WTC11 (cell line): ENCODE measurements at regions not wholly inside any gene's neighbourhood (a gene's known extent, or its start where the extent isn't known, plus 50 kb on each side); places are given as distances from the start of the nearest gene placed in this dataset.

Experiments used
- ATAC-seq: fragments of 200-7000 bp; cut with Tn5 transposase; 2 replicates; pipeline ENCODE4 v1.10.0; 2021; ENCODE audit warnings: mild to moderate bottlenecking, moderate library complexity
- CTCF ChIA-PET: fragments of 300-600 bp; sonication (Branson Sonifier 250); formaldehyde crosslinking; loops from one replicate; lab custom pipeline; 2021; ENCODE audit warnings: antibody characterized with exemption; lab: Charles Lee
- POLR2A ChIA-PET: fragments of 350-600 bp; sonication (Branson Sonifier 250); formaldehyde crosslinking; loops from one replicate; lab custom pipeline; 2021; ENCODE audit warnings: antibody characterized with exemption; lab: Charles Lee
- DNase-seq: peaks from one replicate; pipeline ENCODE4 v3.0.0; 2021; ENCODE audit warnings: low spot score
- H3K27ac Mint-ChIP-seq: 2 replicates; pipeline ENCODE4 v1.8.0; 2021; ENCODE audit warnings: mixed read lengths
- H3K27me3 Mint-ChIP-seq: 2 replicates; pipeline ENCODE4 v1.8.0; 2021; ENCODE audit warnings: low read depth, mild to moderate bottlenecking, moderate library complexity, mixed read lengths
- H3K36me3 Mint-ChIP-seq: 2 replicates; pipeline ENCODE4 v1.8.0; 2021; ENCODE audit warnings: mixed read lengths
- H3K4me1 Mint-ChIP-seq: 2 replicates; pipeline ENCODE4 v1.8.0; 2022; ENCODE audit warnings: mixed read lengths
- H3K4me3 Mint-ChIP-seq: 2 replicates; pipeline ENCODE4 v1.8.0; 2021; ENCODE audit warnings: mild to moderate bottlenecking, moderate library complexity, mixed read lengths
- H3K9me3 Mint-ChIP-seq: 2 replicates; pipeline ENCODE4 v1.8.0; 2021; ENCODE audit warnings: mixed read lengths
- ATF1 ChIP-seq: sonication (generic); formaldehyde crosslinking; IDR thresholded peaks from 2 replicates; pipeline ENCODE4 v1.8.1; 2023; ENCODE audit warnings: mild to moderate bottlenecking, moderate library complexity, missing genetic modification reagents
- CREM ChIP-seq: sonication (generic); formaldehyde crosslinking; IDR thresholded peaks from 2 replicates; pipeline ENCODE4 v1.8.1; 2022; ENCODE audit warnings: mild to moderate bottlenecking, missing genetic modification reagents, moderate library complexity
- ELF4 ChIP-seq: sonication (generic); formaldehyde crosslinking; IDR thresholded peaks from 2 replicates; pipeline ENCODE4 v1.8.1; 2022; ENCODE audit warnings: low read depth, mild to moderate bottlenecking, moderate library complexity, missing genetic modification reagents
- ETV6 ChIP-seq: sonication (generic); formaldehyde crosslinking; IDR thresholded peaks from 2 replicates; pipeline ENCODE4 v1.8.1; 2022; ENCODE audit warnings: mild to moderate bottlenecking, missing genetic modification reagents
- FOXK1 ChIP-seq: sonication (generic); formaldehyde crosslinking; IDR thresholded peaks from 2 replicates; pipeline ENCODE4 v1.8.0; 2022; ENCODE audit warnings: mild to moderate bottlenecking, moderate library complexity, missing genetic modification reagents
- GABPB1 ChIP-seq: sonication (generic); formaldehyde crosslinking; IDR thresholded peaks from 2 replicates; pipeline ENCODE4 v1.8.1; 2023; ENCODE audit warnings: mild to moderate bottlenecking, missing genetic modification reagents
- JUN ChIP-seq: sonication (generic); formaldehyde crosslinking; IDR thresholded peaks from 2 replicates; pipeline ENCODE4 v1.8.0; 2023; ENCODE audit warnings: mild to moderate bottlenecking, missing genetic modification reagents
- RELA ChIP-seq: sonication (generic); formaldehyde crosslinking; IDR thresholded peaks from 2 replicates; pipeline ENCODE4 v1.8.1; 2022; ENCODE audit warnings: missing genetic modification reagents, mild to moderate bottlenecking, borderline replicate concordance
- SMAD3 ChIP-seq: sonication (generic); formaldehyde crosslinking; IDR thresholded peaks from 2 replicates; pipeline ENCODE4 v1.8.0; 2022; ENCODE audit warnings: missing genetic modification reagents, mild to moderate bottlenecking, borderline replicate concordance
- SP1 ChIP-seq: sonication (generic); formaldehyde crosslinking; conservative IDR thresholded peaks from 2 replicates; pipeline ENCODE4 v1.8.1; 2022; ENCODE audit warnings: missing genetic modification reagents
- TP53 ChIP-seq: sonication (generic); formaldehyde crosslinking; IDR thresholded peaks from 2 replicates; pipeline ENCODE4 v1.8.1; 2023; ENCODE audit warnings: mild to moderate bottlenecking, missing genetic modification reagents
- ZNF232 ChIP-seq: sonication (generic); formaldehyde crosslinking; IDR thresholded peaks from 2 replicates; pipeline ENCODE4 v1.8.0; 2022; ENCODE audit warnings: mild to moderate bottlenecking, missing genetic modification reagents
- ZNF317 ChIP-seq: sonication (generic); formaldehyde crosslinking; IDR thresholded peaks from 2 replicates; pipeline ENCODE4 v1.8.1; 2023; ENCODE audit warnings: low read depth, mild to moderate bottlenecking, moderate library complexity, missing genetic modification reagents, borderline replicate concordance
- TF ChIP-seq, protein P1 (sequence below): fragments of 250-450 bp; sonication (Bioruptor Pico); IDR thresholded peaks from 2 replicates; pipeline ENCODE4 v1.9.0; 2021; ENCODE audit warnings: mild to moderate bottlenecking
- TF ChIP-seq, protein P2 (sequence below): fragments of 250-450 bp; sonication (Bioruptor Pico); IDR thresholded peaks from 2 replicates; pipeline ENCODE4 v1.9.0; 2021; ENCODE audit warnings: mild to moderate bottlenecking
- TF ChIP-seq, protein P3 (sequence below): fragments of 250-450 bp; sonication (Bioruptor Pico); IDR thresholded peaks from 2 replicates; pipeline ENCODE4 v1.8.0; 2021; ENCODE audit warnings: mild to moderate bottlenecking
- TF ChIP-seq, protein P4 (sequence below): fragments of 250-450 bp; sonication (Bioruptor Pico); IDR thresholded peaks from 2 replicates; pipeline ENCODE4 v2.1.2; 2022; ENCODE audit warnings: mild to moderate bottlenecking, moderate library complexity
- TF ChIP-seq, protein P5 (sequence below): fragments of 250-450 bp; sonication (Bioruptor Pico); conservative IDR thresholded peaks from 2 replicates; pipeline ENCODE4 v1.9.0; 2021; ENCODE audit warnings: mild to moderate bottlenecking

DNA sequence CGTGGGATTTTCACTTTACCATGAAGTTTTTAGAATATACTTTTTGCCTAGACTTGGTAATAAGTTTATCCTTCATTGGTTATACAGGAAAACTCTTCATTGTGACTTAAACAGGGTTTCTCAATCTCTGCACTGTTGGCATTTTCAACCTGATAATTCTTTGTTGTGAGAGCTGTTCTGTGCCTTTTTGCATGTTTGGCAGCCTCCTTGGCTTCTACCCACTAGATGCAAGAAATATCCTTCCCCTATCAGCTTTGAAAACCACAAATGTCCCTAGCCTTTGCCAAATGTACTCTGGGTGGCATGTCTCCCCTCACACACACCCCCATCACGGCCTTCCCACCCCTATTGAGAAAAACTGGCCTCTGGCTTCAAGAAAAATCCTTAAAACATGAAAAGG is 180.9 kb downstream of the ESM1 start (continued):
- TF ChIP-seq, protein P1, sequence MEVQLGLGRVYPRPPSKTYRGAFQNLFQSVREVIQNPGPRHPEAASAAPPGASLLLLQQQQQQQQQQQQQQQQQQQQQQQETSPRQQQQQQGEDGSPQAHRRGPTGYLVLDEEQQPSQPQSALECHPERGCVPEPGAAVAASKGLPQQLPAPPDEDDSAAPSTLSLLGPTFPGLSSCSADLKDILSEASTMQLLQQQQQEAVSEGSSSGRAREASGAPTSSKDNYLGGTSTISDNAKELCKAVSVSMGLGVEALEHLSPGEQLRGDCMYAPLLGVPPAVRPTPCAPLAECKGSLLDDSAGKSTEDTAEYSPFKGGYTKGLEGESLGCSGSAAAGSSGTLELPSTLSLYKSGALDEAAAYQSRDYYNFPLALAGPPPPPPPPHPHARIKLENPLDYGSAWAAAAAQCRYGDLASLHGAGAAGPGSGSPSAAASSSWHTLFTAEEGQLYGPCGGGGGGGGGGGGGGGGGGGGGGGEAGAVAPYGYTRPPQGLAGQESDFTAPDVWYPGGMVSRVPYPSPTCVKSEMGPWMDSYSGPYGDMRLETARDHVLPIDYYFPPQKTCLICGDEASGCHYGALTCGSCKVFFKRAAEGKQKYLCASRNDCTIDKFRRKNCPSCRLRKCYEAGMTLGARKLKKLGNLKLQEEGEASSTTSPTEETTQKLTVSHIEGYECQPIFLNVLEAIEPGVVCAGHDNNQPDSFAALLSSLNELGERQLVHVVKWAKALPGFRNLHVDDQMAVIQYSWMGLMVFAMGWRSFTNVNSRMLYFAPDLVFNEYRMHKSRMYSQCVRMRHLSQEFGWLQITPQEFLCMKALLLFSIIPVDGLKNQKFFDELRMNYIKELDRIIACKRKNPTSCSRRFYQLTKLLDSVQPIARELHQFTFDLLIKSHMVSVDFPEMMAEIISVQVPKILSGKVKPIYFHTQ (CRISPR knock-in tag), result no peak
- TF ChIP-seq ZNF317 (CRISPR knock-in tag), result no peak
- TF ChIP-seq, protein P2, sequence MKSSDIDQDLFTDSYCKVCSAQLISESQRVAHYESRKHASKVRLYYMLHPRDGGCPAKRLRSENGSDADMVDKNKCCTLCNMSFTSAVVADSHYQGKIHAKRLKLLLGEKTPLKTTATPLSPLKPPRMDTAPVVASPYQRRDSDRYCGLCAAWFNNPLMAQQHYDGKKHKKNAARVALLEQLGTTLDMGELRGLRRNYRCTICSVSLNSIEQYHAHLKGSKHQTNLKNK, result no peak
- no peak for TF ChIP-seq FOXK1

DNA sequence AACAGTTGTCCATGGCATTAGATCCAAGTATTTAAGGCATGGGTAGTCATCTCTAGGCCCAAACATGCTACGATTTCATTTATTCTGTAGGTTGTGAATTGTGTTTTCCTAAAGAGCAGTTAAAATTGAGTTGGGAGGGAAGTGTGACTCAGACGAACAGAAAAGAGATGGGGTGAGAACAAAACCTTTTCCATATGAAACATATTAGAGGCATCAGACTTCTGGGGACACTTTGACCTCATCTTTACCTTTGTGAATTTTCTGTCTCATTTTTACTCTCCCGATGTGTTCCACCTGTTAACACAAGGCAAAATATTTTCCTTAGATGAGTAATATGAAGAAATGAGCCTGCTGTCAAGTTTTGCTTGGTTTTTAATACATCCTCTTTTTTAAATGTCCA is 181.3 kb downstream of the ESM1 start:
- H3K36me3 Mint-ChIP-seq, result peaks cover 18% of the 10 kb centered on the region
- ATAC-seq (no peak), DNase-seq (no peak)
- peaks cover 7% of the 10 kb centered on the region for H3K27me3 Mint-ChIP-seq
- H3K4me3 Mint-ChIP-seq, result no peak overlapping the region
- no peak overlapping the region for H3K27ac Mint-ChIP-seq
- CTCF ChIA-PET, result no interaction called here
- POLR2A ChIA-PET, result no interaction called here
- TF ChIP-seq ETV6 (CRISPR knock-in tag), result no peak
- TF ChIP-seq, protein P2, result no peak
- no peak for TF ChIP-seq SP1 (CRISPR knock-in tag)
- TF ChIP-seq GABPB1, result no peak
- no peak for TF ChIP-seq SMAD3 (CRISPR knock-in tag)
- TF ChIP-seq, protein P3, sequence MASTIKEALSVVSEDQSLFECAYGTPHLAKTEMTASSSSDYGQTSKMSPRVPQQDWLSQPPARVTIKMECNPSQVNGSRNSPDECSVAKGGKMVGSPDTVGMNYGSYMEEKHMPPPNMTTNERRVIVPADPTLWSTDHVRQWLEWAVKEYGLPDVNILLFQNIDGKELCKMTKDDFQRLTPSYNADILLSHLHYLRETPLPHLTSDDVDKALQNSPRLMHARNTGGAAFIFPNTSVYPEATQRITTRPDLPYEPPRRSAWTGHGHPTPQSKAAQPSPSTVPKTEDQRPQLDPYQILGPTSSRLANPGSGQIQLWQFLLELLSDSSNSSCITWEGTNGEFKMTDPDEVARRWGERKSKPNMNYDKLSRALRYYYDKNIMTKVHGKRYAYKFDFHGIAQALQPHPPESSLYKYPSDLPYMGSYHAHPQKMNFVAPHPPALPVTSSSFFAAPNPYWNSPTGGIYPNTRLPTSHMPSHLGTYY, result no peak
- peaks cover 6% of the 10 kb centered on the region for H3K4me1 Mint-ChIP-seq
- H3K9me3 Mint-ChIP-seq, result peaks cover 20% of the 10 kb centered on the region

DNA sequence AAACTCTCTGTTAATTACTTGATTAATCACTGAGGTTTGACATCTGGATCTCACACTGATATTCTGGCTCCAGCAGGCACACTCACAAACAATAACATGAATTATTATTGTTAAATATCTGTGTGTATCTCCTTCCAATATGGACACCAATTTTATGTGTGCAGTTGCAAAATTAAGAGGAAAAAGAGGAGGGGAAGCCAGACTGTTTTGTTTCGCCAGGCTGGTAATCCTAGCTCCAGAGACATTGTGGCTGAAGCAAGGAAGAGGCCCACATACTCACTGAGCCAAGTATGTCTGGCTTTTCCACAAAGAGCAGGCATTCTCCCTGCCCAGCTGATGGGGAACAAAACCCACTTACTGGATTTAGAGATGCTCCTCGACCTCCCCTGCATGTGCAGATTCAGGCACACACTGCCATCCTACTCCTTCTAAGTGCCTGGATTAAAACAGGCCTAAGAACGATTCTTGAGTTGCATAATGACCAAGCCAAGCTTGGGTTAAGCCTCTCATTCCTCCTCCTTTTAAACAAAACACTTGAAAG is 181.9 kb downstream of the ESM1 start:
- H3K4me1 Mint-ChIP-seq, result peaks cover 6% of the 10 kb centered on the region
- DNase-seq, result no peak
- ATAC-seq, result no peak
- H3K27ac Mint-ChIP-seq, result no peak overlapping the region
- peaks cover 3% of the 10 kb centered on the region; the same call in 1 of the 2 replicates for H3K27me3 Mint-ChIP-seq
- peaks cover 12% of the 10 kb centered on the region for H3K36me3 Mint-ChIP-seq
- POLR2A ChIA-PET, result no interaction called here
- TF ChIP-seq CREM (CRISPR knock-in tag), result no peak
- no peak for TF ChIP-seq ZNF232 (CRISPR knock-in tag)
- TF ChIP-seq ATF1 (CRISPR knock-in tag), result no peak
- peaks cover 14% of the 10 kb centered on the region for H3K9me3 Mint-ChIP-seq
- CTCF ChIA-PET, result no interaction called here
- no peak overlapping the region for H3K4me3 Mint-ChIP-seq

DNA sequence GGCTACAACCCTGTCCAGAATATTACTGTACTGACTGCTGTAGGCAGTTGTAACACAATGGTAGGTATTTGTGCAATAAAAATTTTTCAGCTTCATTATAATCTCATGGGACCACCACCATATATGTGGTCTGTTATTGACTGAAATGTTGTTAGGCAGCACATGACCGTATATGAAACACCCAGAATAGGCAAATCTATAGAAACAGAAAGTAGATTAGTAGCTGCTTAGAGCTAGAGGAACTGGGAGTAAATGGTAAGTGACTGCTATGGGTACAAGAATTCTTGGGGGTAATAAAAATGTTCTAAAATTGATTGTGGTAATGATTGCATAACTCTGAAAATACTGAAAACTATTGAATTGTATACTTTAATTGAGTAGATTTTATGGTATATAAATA is 185.7 kb downstream of the ESM1 start:
- Mint-ChIP-seq H3K27me3 (no peaks in the 10 kb centered on the region), H3K27ac (no peak overlapping the region), H3K4me3 (no peak overlapping the region), H3K36me3 (no peaks in the 10 kb centered on the region)
- POLR2A ChIA-PET, result no interaction called here
- DNase-seq (no peak), ATAC-seq (no peak)
- TF ChIP-seq SMAD3 (CRISPR knock-in tag) (no peak), CREM (CRISPR knock-in tag) (no peak), JUN (no peak), ELF4 (CRISPR knock-in tag) (no peak), RELA (CRISPR knock-in tag) (no peak), TP53 (no peak), ZNF317 (CRISPR knock-in tag) (no peak), ETV6 (CRISPR knock-in tag) (no peak)
- TF ChIP-seq, protein P4, sequence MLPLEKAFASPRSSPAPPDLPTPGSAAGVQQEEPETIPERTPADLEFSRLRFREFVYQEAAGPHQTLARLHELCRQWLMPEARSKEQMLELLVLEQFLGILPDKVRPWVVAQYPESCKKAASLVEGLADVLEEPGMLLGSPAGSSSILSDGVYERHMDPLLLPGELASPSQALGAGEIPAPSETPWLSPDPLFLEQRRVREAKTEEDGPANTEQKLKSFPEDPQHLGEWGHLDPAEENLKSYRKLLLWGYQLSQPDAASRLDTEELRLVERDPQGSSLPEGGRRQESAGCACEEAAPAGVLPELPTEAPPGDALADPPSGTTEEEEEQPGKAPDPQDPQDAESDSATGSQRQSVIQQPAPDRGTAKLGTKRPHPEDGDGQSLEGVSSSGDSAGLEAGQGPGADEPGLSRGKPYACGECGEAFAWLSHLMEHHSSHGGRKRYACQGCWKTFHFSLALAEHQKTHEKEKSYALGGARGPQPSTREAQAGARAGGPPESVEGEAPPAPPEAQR, result no peak
- TF ChIP-seq, protein P5, sequence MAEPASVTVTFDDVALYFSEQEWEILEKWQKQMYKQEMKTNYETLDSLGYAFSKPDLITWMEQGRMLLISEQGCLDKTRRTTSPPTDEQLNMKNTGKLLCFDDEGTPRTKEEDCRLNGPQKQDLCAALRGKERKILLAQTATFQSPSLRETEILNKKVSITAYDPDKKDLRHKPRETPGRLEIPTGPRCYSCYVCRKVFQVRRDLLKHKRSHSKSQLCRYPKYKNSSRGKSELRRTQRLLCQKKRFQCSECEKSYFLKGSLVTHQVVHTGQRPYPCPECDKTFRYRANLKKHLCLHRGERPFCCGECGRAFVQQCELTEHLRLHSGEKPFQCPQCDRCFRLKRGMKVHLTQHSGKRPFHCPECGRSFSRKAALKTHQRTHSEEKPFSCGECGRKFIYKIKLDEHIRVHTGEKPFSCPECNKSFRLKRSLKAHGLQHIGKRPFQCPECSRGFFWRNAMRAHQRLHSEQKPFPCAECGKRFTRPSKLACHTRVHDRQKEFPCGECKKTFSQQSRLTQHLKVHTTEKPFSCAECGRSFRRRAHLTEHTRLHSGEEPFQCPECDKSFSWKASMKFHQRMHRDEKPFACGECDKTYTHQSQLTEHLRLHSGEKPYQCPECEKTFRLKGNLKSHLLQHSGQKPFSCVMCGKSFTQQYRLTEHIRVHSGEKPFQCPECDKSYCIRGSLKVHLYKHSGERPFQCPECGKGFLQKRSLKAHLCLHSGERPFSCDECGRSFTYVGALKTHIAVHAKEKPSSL (CRISPR knock-in tag), result no peak
- TF ChIP-seq, all 79 proteins: peak for 0
- Mint-ChIP-seq H3K4me1 (no peaks in the 10 kb centered on the region), H3K9me3 (no peaks in the 10 kb centered on the region)
- CTCF ChIA-PET, result no interaction called here
